IgD-negative memory B cell (primary cell): ENCODE measurements at regions not wholly inside any gene's neighbourhood (a gene's known extent, or its start where the extent isn't known, plus 50 kb on each side); places are given as distances from the start of the nearest gene placed in this dataset.
"Not testable (repeated sequence)": the region's sequence is repeated elsewhere in the genome, so short reads cannot be mapped to it uniquely, and the experiment has no call there.

Experiments used
- H3K27ac Mint-ChIP-seq, 3 donors: one replicate each; pipeline ENCODE4 v1.8.0; 2020 to 2022; ENCODE audit warnings: mild to moderate bottlenecking in 3 of 3, mixed read lengths in 3 of 3, moderate library complexity in 1 of 3
- H3K27me3 Mint-ChIP-seq: one replicate; pipeline ENCODE4 v1.8.0; 2021; ENCODE audit warnings: mixed read lengths
- H3K36me3 Mint-ChIP-seq: one replicate; pipeline ENCODE4 v1.8.0; 2020; ENCODE audit warnings: mild to moderate bottlenecking, mixed read lengths
- H3K4me1 Mint-ChIP-seq, 3 donors: one replicate each; pipeline ENCODE4 v1.8.0; 2020 to 2022; ENCODE audit warnings: mixed read lengths in 3 of 3, mild to moderate bottlenecking in 1 of 3
- H3K4me3 Mint-ChIP-seq, 4 donors: one replicate each; pipeline ENCODE4 v1.8.0; 2020 to 2022; ENCODE audit warnings: mild to moderate bottlenecking in 4 of 4, mixed read lengths in 4 of 4, moderate library complexity in 3 of 4
- H3K9me3 Mint-ChIP-seq, 3 donors: one replicate each; pipeline ENCODE4 v1.8.0; 2020 to 2021; ENCODE audit warnings: mixed read lengths in 3 of 3, mild to moderate bottlenecking in 1 of 3

GRCh38 chr2:19089476-19089875 lies 268.9 kb downstream of the OSR1 start:
- H3K27me3 Mint-ChIP-seq, H3K4me3 Mint-ChIP-seq, H3K4me1 Mint-ChIP-seq, H3K9me3 Mint-ChIP-seq, H3K27ac Mint-ChIP-seq, H3K36me3 Mint-ChIP-seq: not testable (repeated sequence)

- Mint-ChIP-seq H3K36me3 (peaks cover 5% of the 10 kb centered on the region), H3K9me3 (peaks cover 0 to 3% (median 0%) of the 10 kb centered on the region in 3 donors), H3K4me1 (no peaks in the 10 kb centered on the region), H3K4me3 (no peak overlapping the region), H3K27me3 (no peaks in the 10 kb centered on the region), H3K27ac (no peak overlapping the region)
Observed at GRCh38 chr2:19086231-19086651, 272.2 kb downstream of the OSR1 start.

- H3K36me3 Mint-ChIP-seq = peaks cover 6% of the 10 kb centered on the region
- H3K9me3 Mint-ChIP-seq = peaks cover 0 to 1% (median 0%) of the 10 kb centered on the region in 3 donors
- no peak overlapping the region for H3K4me3 Mint-ChIP-seq
- no peaks in the 10 kb centered on the region for H3K4me1 Mint-ChIP-seq
- H3K27ac Mint-ChIP-seq = no peak overlapping the region
- peaks cover 1% of the 10 kb centered on the region for H3K27me3 Mint-ChIP-seq
Observed at GRCh38 chr2:19078709-19079108, 279.7 kb downstream of the OSR1 start.

DNA sequence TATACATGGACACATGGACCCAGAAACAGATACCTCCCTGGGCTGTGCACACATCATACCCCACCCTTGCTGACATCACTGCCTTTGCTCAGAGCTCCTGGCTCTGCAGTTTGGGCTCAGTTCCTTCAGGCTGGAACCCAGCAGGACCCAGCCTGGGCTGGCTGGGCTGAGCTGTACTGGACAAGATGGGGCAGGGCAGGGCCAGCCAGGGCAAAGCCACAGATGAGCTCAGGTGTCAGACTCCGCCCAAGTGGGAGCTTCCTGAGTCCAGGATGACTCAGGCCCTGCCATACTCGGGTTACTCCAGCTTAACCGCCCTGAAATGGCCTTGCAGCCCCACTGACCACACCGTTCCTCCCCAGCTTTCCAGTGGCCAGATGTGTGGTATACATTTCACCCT lies 284.9 kb downstream of the OSR1 start:
- peaks cover 4% of the 10 kb centered on the region for H3K36me3 Mint-ChIP-seq
- H3K4me1 Mint-ChIP-seq = no peaks in the 10 kb centered on the region
- H3K27ac Mint-ChIP-seq = no peak overlapping the region
- no peak overlapping the region for H3K4me3 Mint-ChIP-seq
- no peaks in the 10 kb centered on the region for H3K27me3 Mint-ChIP-seq
- no peaks in the 10 kb centered on the region for H3K9me3 Mint-ChIP-seq

- no peaks in the 10 kb centered on the region for H3K4me1 Mint-ChIP-seq
- H3K27me3 Mint-ChIP-seq = no peaks in the 10 kb centered on the region
- H3K4me3 Mint-ChIP-seq = no peak overlapping the region
- no peak overlapping the region for H3K27ac Mint-ChIP-seq
- H3K9me3 Mint-ChIP-seq = no peaks in the 10 kb centered on the region
- peaks cover 4% of the 10 kb centered on the region for H3K36me3 Mint-ChIP-seq
Observed at GRCh38 chr2:19072161-19072560, 286.3 kb downstream of the OSR1 start.

DNA sequence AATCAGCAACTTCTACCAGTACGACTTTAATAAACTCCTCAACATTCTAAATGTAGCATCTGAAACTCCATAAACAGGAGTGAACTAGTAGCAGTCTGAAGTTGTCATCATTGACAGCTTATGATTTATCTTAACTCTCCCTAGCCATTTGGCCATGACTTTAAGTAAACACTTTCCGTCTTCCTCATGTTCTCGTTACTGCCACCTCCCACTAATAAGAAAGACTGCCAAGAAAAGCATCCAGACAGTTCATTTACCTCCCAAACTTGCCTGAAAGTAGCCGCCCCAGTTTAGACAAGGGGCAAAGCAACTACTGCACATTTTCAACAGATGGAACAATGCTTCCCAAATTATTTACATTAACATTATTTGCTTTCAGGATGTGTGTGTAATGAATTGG lies 287.5 kb downstream of the OSR1 start:
- no peaks in the 10 kb centered on the region for H3K27me3 Mint-ChIP-seq
- H3K4me3 Mint-ChIP-seq = no peak overlapping the region
- no peaks in the 10 kb centered on the region for H3K9me3 Mint-ChIP-seq
- H3K27ac Mint-ChIP-seq = no peak overlapping the region
- peaks cover 2% of the 10 kb centered on the region for H3K36me3 Mint-ChIP-seq
- no peaks in the 10 kb centered on the region for H3K4me1 Mint-ChIP-seq

GRCh38 chr2:19068206-19068605 lies 290.2 kb downstream of the OSR1 start:
- H3K36me3 Mint-ChIP-seq = no peaks in the 10 kb centered on the region
- no peaks in the 10 kb centered on the region for H3K4me1 Mint-ChIP-seq
- no peak overlapping the region for H3K4me3 Mint-ChIP-seq
- no peaks in the 10 kb centered on the region for H3K27me3 Mint-ChIP-seq
- H3K27ac Mint-ChIP-seq = no peak overlapping the region
- H3K9me3 Mint-ChIP-seq = no peaks in the 10 kb centered on the region

DNA sequence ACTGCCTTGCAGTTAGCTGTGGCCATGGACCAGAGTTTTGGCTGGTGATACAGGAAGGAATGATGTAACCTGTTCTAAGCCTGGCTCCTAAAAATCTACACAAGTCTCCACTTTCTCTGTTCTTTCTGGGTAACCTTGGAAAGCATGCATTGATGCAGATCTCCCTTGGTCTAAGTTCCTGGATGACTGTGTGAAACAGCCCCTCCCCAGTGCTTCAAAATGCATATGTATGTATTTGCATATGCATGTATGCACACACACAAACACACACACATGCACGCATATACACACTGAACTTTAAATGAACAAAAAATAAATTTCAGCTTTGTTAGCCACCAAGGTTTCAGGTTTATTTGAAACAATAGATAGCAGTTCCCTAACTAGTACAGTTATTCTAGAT lies 296.1 kb downstream of the OSR1 start:
- no peaks in the 10 kb centered on the region for H3K27me3 Mint-ChIP-seq
- H3K27ac Mint-ChIP-seq = no peak overlapping the region
- H3K9me3 Mint-ChIP-seq = no peaks in the 10 kb centered on the region
- no peaks in the 10 kb centered on the region for H3K36me3 Mint-ChIP-seq
- H3K4me1 Mint-ChIP-seq = no peaks in the 10 kb centered on the region
- no peak overlapping the region for H3K4me3 Mint-ChIP-seq

GRCh38 chr2:19059076-19059475 lies 299.3 kb downstream of the OSR1 start:
- Mint-ChIP-seq H3K4me1 (no peaks in the 10 kb centered on the region), H3K27ac (no peak overlapping the region), H3K4me3 (no peak overlapping the region), H3K27me3 (no peaks in the 10 kb centered on the region), H3K36me3 (peaks cover under 1% of the 10 kb centered on the region), H3K9me3 (peaks cover 0 to 3% (median 0%) of the 10 kb centered on the region in 3 donors)

- Mint-ChIP-seq H3K9me3 (peaks cover 0 to 5% (median 0%) of the 10 kb centered on the region in 3 donors), H3K27me3 (no peaks in the 10 kb centered on the region), H3K27ac (no peak overlapping the region), H3K36me3 (peaks cover 2% of the 10 kb centered on the region), H3K4me3 (no peak overlapping the region), H3K4me1 (no peaks in the 10 kb centered on the region)
Observed at GRCh38 chr2:19051203-19051831, 307.1 kb downstream of the OSR1 start.

GRCh38 chr2:19050354-19050753 lies 308.1 kb downstream of the OSR1 start:
- no peaks in the 10 kb centered on the region for H3K4me1 Mint-ChIP-seq
- no peaks in the 10 kb centered on the region for H3K27me3 Mint-ChIP-seq
- H3K36me3 Mint-ChIP-seq = peaks cover 2% of the 10 kb centered on the region
- H3K9me3 Mint-ChIP-seq = peaks cover 0 to 3% (median 0%) of the 10 kb centered on the region in 3 donors
- H3K4me3 Mint-ChIP-seq = no peak overlapping the region
- no peak overlapping the region for H3K27ac Mint-ChIP-seq

GRCh38 chr2:19048593-19049266 lies 309.7 kb downstream of the OSR1 start:
- Mint-ChIP-seq H3K4me3 (no peak overlapping the region), H3K27ac (no peak overlapping the region), H3K9me3 (peaks cover 0 to 1% (median 0%) of the 10 kb centered on the region in 3 donors), H3K27me3 (peaks cover 1% of the 10 kb centered on the region), H3K36me3 (no peaks in the 10 kb centered on the region), H3K4me1 (no peaks in the 10 kb centered on the region)

DNA sequence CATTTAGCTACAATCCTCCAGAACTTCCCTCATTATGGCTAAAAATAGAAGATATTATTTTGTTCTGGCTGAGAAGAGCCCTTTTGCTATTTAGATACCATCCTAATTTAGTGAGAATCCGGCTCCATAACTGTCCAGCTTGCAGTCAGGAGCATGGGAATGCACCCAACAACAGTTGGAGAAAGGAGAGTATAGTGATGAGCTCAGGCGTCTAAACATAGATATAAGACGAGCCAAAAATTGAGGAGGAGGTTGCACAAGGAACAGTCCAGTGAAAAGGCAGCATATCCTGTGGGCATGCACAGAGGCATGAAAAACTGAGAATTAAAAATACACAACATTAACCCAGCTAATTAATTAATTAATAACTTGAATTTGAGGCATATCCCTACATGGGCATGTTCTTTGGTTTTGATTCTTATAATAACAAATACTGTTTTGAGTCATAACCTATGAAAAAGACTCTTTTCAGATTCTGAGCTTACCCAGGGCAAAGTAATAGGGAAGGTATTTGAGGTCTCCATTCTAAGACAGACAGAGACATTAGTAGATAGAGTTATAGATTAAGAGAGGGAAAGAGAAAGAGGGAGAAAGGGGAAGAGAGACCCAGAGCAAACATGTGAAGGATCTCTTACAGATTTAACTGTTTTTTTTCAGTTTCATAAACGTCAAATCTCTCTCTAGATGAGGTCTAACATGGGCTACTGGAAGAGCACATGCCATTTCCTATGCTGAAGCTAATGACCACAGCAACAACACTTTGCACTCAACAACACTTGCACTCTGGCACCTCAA lies 311.2 kb downstream of the OSR1 start:
- Mint-ChIP-seq H3K27me3 (peaks cover 1% of the 10 kb centered on the region), H3K27ac (no peak overlapping the region), H3K4me3 (no peak overlapping the region), H3K9me3 (peaks cover 0 to 1% (median 0%) of the 10 kb centered on the region in 3 donors), H3K4me1 (no peaks in the 10 kb centered on the region), H3K36me3 (no peaks in the 10 kb centered on the region)

DNA sequence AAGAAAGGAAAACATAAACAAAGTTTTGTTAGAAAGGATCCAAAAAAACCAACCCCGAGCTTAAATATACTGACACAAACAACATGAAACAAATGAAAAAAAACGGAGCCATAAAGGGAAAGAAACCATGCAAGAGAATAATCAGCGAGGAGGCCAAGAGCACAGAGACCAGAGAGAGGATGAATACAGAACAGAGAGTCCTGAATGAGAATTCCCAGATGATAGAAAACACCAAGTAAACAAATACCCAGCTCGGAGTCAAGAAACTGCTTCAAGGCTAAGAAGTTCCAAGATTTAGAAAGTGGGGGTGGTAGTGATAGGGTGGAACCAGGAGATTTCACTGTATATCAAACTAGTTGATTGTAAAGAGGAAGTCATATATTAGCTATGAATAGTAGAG lies 313.3 kb downstream of the OSR1 start:
- H3K4me3 Mint-ChIP-seq = no peak overlapping the region
- no peaks in the 10 kb centered on the region for H3K36me3 Mint-ChIP-seq
- no peaks in the 10 kb centered on the region for H3K4me1 Mint-ChIP-seq
- peaks cover 0 to 1% (median 0%) of the 10 kb centered on the region in 3 donors for H3K9me3 Mint-ChIP-seq
- H3K27ac Mint-ChIP-seq = no peak overlapping the region
- peaks cover 1% of the 10 kb centered on the region for H3K27me3 Mint-ChIP-seq

- Mint-ChIP-seq H3K27me3 (peaks cover 1% of the 10 kb centered on the region), H3K4me3 (no peak overlapping the region), H3K36me3 (no peaks in the 10 kb centered on the region)
Observed at GRCh38 chr2:19043893-19044292, 314.5 kb downstream of the OSR1 start.

More at GRCh38 chr2:19043893-19044292, 314.5 kb downstream of the OSR1 start:
- Mint-ChIP-seq H3K27ac (no peak overlapping the region), H3K9me3 (peaks cover 0 to 1% (median 0%) of the 10 kb centered on the region in 3 donors), H3K4me1 (no peaks in the 10 kb centered on the region)
